PC-9 (cell line): ENCODE measurements at regions not wholly inside any gene's neighbourhood (a gene's known extent, or its start where the extent isn't known, plus 50 kb on each side); places are given as distances from the start of the nearest gene placed in this dataset.
"Not testable (repeated sequence)": the region's sequence is repeated elsewhere in the genome, so short reads cannot be mapped to it uniquely, and the experiment has no call there.

Experiments
- BruUV-seq: library from RNA; stranded (reverse); fragments of 400-500 nt; replicated peaks from 2 replicates; lab custom pipeline; 2021; lab: Mats Ljungman, UMichigan
- CTCF ChIA-PET: fragments of 300-600 bp; sonication (Branson Sonifier 250); formaldehyde crosslinking; loops from one replicate; lab custom pipeline; 2022; ENCODE audit warnings: antibody characterized with exemption; lab: Charles Lee
- POLR2A ChIA-PET: fragments of 300-600 bp; sonication (Branson Sonifier 250); formaldehyde crosslinking; loops from one replicate; lab custom pipeline; 2022; ENCODE audit warnings: antibody characterized with exemption; ENCODE audit not compliant: unreplicated experiment; lab: Charles Lee
- DNase-seq, 2 experiments: peaks; one replicate each; pipeline versions ENCODE4 v3.0.0 to v3.0.0-alpha.2; 2015 to 2022; ENCODE audit warnings: mixed read lengths in 1 of 2
- H2AFZ ChIP-seq: fragments of 200-600 bp; sonication (generic); 2 replicates; pipeline ENCODE4 v1.8.1; 2017; ENCODE audit warnings: antibody characterized with exemption
- H3F3A ChIP-seq: fragments of 200-600 bp; sonication (generic); 2 replicates; pipeline ENCODE4 v1.8.1; 2017; ENCODE audit warnings: antibody characterized with exemption, mild to moderate bottlenecking, low read depth; ENCODE audit not compliant: insufficient read depth
- H3K27ac ChIP-seq: fragments of 200-600 bp; sonication (generic); 2 replicates; pipeline ENCODE4 v1.6.1; 2016; ENCODE audit warnings: mixed run types
- H3K27me3 ChIP-seq: fragments of 200-600 bp; sonication (generic); 2 replicates; pipeline ENCODE4 v1.6.1; 2016; ENCODE audit warnings: low read depth, mixed run types; ENCODE audit not compliant: insufficient read depth
- H3K36me3 ChIP-seq: fragments of 200-600 bp; sonication (generic); 2 replicates; pipeline ENCODE4 v1.6.1; 2016; ENCODE audit warnings: low read depth, mixed run types
- H3K4me1 ChIP-seq: fragments of 200-600 bp; sonication (generic); replicated peaks from 2 replicates; pipeline ENCODE4 v1.6.1; 2016; ENCODE audit warnings: mixed run types; ENCODE audit not compliant: insufficient read depth
- H3K4me2 ChIP-seq: fragments of 200-600 bp; sonication (generic); 2 replicates; pipeline ENCODE4 v1.6.1; 2017; ENCODE audit warnings: mixed run types
- H3K4me3 ChIP-seq: fragments of 200-600 bp; sonication (generic); 2 replicates; pipeline ENCODE4 v1.6.1; 2016; ENCODE audit warnings: mixed run types
- H3K79me2 ChIP-seq: fragments of 200-600 bp; sonication (generic); 2 replicates; pipeline ENCODE4 v1.6.1; 2017; ENCODE audit warnings: low read depth, mixed run types
- H3K9me2 ChIP-seq: fragments of 200-600 bp; sonication (generic); 2 replicates; pipeline ENCODE4 v1.8.1; 2017; ENCODE audit warnings: mild to moderate bottlenecking; ENCODE audit not compliant: insufficient read depth
- H3K9me3 ChIP-seq: fragments of 200-600 bp; sonication (generic); 2 replicates; pipeline ENCODE4 v1.8.1; 2016; ENCODE audit warnings: low read depth; ENCODE audit not compliant: insufficient read depth
- H4K20me1 ChIP-seq: fragments of 200-600 bp; sonication (generic); 2 replicates; pipeline ENCODE4 v1.8.1; 2017; ENCODE audit not compliant: insufficient read depth
- CTCF ChIP-seq: fragments of 200-600 bp; sonication (generic); conservative IDR thresholded peaks from 2 replicates; pipeline ENCODE4 v1.6.1; 2017; ENCODE audit warnings: mixed run types, antibody characterized with exemption, mild to moderate bottlenecking, moderate library complexity
- EZH2 ChIP-seq: fragments of 200-600 bp; sonication (generic); IDR thresholded peaks from 2 replicates; pipeline ENCODE4 v1.8.0; 2017; ENCODE audit warnings: antibody characterized with exemption, low read depth
- intact Hi-C: fragments of 100-400 bp; cut with micrococcal nuclease; formaldehyde crosslinking; loops from one replicate; pipeline ENCODE4 v1.10.0; 2022; ENCODE audit not compliant: unreplicated experiment

GRCh38 chrX:76921176-76921575 lies 493.7 kb downstream of the MAGEE1 start:
- ChIA-PET POLR2A (no interaction called here), CTCF (no interaction called here)
- Histone ChIP-seq H2AFZ (no peak overlapping the region), H3K9me3 (no peaks in the 10 kb centered on the region), H3K27ac (no peak overlapping the region), H3K4me1 (no peaks in the 10 kb centered on the region), H3K4me3 (no peak overlapping the region), H3K36me3 (no peaks in the 10 kb centered on the region), H3K9me2 (no peaks in the 10 kb centered on the region), H3K4me2 (no peak overlapping the region), H3K27me3 (no peaks in the 10 kb centered on the region), H3F3A (no peaks in the 10 kb centered on the region), H4K20me1 (no peaks in the 10 kb centered on the region), H3K79me2 (no peaks in the 10 kb centered on the region)
- intact Hi-C loops: no loop called here
- BruUV-seq: no TSS peak
- TF ChIP-seq EZH2 (no peak), CTCF (no peak)
- DNase-seq: no peak

GRCh38 chrX:76922100-76922499 lies 494.6 kb downstream of the MAGEE1 start:
- Histone ChIP-seq H3F3A (no peaks in the 10 kb centered on the region), H3K4me1 (no peaks in the 10 kb centered on the region), H3K36me3 (no peaks in the 10 kb centered on the region), H3K27me3 (no peaks in the 10 kb centered on the region), H2AFZ (no peak overlapping the region), H3K4me2 (no peak overlapping the region), H3K79me2 (no peaks in the 10 kb centered on the region), H3K9me2 (no peaks in the 10 kb centered on the region), H3K4me3 (no peak overlapping the region), H3K27ac (no peak overlapping the region), H3K9me3 (no peaks in the 10 kb centered on the region), H4K20me1 (no peaks in the 10 kb centered on the region)
- ChIA-PET CTCF (no interaction called here), POLR2A (no interaction called here)
- intact Hi-C loops: no loop called here
- no peak for DNase-seq
- TF ChIP-seq EZH2 (no peak), CTCF (no peak)
- no TSS peak for BruUV-seq

GRCh38 chrX:76924616-76925015 lies 497.1 kb downstream of the MAGEE1 start:
- H3K27me3 ChIP-seq, H3K79me2 ChIP-seq, POLR2A ChIA-PET, DNase-seq, H3K4me2 ChIP-seq, H3K36me3 ChIP-seq, H3K27ac ChIP-seq, CTCF ChIA-PET, H4K20me1 ChIP-seq, H3F3A ChIP-seq, H2AFZ ChIP-seq, H3K4me1 ChIP-seq, BruUV-seq, intact Hi-C loops, H3K9me2 ChIP-seq, H3K4me3 ChIP-seq, H3K9me3 ChIP-seq: not testable (repeated sequence)

- Histone ChIP-seq H3K4me2 (no peak overlapping the region), H4K20me1 (no peaks in the 10 kb centered on the region), H3K4me1 (no peaks in the 10 kb centered on the region), H3K4me3 (no peak overlapping the region), H3F3A (no peaks in the 10 kb centered on the region), H3K36me3 (no peaks in the 10 kb centered on the region), H3K9me3 (no peaks in the 10 kb centered on the region), H3K27me3 (no peaks in the 10 kb centered on the region), H3K27ac (no peak overlapping the region), H3K79me2 (no peaks in the 10 kb centered on the region), H2AFZ (no peak overlapping the region), H3K9me2 (no peaks in the 10 kb centered on the region)
- POLR2A ChIA-PET: no interaction called here
- TF ChIP-seq CTCF (no peak), EZH2 (no peak)
- BruUV-seq: no TSS peak
- no peak for DNase-seq
- CTCF ChIA-PET: no interaction called here
- intact Hi-C loops: no loop called here
Observed at GRCh38 chrX:76931518-76931917, 504.0 kb downstream of the MAGEE1 start.
